ENCODE measurements at regions not wholly inside any gene's neighbourhood (a gene's known extent, or its start where the extent isn't known, plus 50 kb on each side); places are given as distances from the start of the nearest gene placed in this dataset.

DNA sequence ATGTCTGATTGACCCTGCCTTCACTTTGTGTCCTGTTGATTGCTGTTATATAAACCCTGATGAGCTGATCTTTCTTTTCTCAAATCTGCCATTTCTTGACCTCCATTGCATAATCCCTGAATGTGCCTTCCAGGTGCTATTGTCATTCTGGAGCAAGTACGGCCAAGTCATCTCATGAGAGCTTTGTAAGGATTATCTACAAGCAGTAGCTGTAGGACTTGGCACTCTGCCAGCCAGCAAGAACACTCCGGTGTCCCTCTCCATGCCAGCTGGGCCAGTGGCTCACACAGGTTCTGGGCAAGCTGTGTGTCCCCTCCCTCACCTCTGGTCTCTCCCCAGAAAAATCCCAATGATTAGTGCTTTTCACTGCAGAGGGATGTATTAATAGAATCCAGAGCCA lies 348.1 kb downstream of the FOXO1 start:
- no peak for DNase-seq

DNA sequence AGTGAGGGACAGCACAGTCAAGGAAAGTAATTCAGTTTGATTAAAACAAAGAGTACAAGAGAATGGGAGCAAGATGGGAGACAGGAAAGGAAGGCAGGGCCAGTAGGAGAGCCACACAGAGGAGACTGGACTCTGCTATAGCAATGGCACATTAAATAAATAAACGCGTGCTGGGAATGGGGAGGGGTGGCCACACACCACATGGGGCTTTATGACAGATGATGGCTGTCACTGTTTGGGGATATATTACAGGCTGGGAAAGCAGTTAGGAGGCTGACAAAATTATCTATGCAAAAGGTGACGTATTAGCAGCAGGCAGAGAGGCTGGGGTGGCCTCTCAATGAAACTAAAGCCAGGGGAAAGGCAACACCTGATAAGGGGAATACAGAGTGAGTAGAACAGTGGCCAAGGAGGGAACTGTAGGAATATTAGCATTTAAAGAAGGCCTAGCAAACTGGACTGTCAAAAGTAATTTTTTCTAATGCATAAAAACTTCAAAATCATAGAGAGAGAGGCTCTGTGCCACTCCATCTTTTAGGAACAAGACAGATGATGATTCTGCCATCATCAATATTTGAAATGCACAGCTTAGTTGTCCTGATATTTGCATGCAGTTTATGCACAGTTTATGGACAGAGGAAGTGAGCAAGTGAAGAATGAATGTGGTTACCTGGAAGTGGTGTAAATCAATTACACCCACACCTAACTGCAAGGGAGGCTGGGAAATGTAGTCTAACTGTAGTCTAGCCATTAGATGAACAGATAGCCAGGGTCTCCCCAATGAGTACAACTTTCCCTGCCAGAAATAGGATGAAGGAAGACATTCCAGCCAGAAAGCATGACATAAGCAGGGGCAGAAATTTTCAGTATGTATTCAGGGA lies 346.5 kb downstream of the FOXO1 start:
- no peak for DNase-seq

DNA sequence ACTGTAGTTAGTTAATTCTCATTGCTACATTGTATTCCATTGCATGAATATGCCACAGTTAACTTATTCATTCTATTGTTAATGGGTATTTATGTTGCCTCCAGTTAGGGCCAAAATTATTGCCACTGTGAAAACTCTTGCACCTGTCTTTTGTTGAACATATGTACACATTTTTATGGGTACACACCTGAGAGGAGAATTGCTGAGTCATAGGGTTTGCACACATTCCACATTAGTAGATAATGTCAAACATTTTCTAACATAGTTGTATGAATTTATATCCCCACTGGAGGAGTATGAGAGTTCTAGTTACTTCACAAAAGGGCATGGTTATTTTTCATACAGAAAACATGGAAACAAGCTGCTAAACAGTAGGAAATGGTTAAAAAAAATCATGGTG lies 338.4 kb downstream of the FOXO1 start:
- no peak for DNase-seq

DNA sequence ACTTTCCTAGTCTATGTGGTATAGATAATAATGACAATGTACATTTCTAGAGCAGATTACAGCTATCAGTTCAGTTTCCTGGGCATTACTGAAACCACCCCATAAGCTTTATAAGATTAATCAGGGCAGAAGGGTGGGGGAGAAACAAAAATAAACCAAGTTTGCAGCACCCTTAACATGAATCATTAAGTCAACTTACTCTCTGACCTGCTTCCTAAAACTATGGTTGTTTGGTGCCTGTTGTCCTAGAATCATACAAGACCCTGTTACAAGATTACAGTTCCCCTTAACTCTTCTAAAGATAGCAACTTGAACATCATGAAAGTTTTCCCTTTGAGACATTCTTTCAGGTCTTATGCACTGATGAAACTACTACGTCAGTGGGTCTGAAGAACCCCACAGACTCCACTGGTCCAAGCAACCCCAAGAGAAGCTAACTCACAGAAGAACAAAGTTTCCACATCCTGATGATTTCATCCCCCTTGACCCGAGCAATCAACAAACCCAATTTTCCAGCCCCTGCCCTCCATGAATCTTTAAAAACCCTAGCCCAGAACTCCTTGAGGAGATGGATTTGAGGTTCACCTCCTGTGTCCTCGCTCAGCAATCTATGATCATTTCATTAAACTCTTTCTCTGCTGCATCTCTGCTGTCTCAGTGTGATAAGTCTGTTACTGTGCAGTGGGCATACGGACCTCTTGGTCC lies 336.5 kb downstream of the FOXO1 start:
- no peak for DNase-seq

DNA sequence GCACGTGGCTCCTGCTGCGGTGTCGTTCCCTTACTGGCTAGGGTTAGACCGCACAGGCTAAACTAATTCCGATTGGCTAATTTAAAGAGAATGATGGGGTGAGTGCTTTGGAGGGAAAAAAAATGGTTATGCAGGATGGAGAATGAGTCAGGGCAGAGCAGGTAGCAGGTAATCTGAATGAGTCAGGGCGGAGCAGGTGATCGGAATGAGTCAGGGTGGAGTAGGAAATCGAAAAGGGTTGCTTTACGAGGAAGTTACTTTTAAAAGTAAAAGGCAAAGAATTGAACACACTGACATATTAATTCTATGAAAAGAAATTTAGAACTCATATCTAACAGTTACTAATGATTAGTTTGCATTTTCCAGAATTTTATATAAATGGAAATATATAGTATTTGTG lies 335.5 kb downstream of the FOXO1 start:
- no peak for DNase-seq

DNA sequence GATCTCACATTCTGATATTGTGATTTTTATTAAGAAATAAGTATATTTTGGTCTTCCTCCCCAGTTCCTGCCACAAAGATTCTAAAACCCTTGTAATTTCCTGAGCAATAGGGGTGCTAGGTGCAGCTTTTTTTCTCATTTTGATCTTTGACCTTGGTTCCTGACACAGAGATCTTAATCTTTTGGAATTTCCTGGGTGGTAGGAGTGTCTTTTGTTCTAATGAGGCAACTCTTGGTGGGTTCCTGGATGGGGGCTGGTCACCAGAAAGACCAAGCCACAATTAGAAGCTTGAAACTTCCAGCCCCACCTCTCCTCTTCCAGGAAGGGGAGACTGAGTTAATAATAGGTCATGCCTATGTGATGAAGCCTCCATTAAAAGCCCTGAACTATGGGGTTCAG lies 334.6 kb downstream of the FOXO1 start:
- no peak for DNase-seq

DNA sequence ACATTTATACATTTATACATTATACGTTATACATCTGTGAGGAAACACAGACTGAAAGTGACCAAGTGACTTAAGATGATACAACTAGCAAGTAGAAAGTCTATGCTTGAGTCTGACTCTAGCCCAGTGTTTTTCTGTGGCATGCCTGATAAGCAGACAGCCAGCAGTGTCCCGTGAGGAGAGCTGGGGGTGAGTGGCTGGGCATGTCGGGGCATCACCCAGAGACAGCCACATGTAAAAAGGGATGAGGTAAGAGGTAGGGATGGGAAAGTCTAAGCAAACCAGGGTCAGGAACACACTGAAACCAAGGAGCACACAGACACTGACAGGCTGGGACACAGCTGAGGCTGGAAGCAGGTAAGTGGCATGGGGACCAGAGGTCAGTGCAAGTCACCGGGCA lies 333.2 kb downstream of the FOXO1 start:
- DNase-seq: no peak

DNA sequence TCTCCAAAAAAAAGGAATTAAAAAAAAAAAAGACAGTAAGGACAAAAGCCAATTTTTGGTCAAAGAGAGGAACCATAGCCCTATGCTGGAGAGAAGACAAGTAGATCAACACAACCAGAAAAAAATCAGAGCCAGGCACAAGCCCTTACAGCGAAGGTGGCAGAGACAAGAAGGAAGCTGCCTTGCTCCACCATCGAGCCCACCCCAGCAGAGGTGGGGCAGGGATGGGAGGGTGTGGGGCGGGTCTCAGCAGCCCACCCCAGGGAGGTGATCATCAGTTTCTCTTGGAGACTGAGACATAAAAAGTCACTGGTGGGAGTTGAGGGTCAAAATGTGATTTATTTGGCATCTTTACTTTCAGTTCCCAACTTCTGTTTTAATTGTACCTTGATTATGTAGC lies 332.4 kb downstream of the FOXO1 start:
- DNase-seq: no peak

DNA sequence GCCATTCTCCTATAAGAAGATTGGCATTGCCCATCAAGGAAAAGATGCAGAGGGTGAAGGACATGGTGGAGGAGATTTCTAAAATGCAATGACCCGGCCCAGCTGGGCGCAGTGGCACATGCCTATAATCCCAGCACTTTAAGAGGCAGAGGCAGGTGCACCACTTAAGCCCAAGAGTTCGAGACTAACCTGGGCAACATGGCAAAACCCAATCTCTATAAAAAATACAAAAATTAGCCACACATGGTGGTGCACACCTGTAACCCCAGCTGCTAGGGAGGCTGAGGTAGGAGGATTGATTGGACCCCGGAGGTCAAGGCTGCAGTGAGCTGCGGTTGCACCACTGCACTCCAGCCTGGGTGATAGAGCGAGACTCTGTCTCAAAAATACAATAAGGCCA lies 331.8 kb downstream of the FOXO1 start:
- no peak for DNase-seq

DNA sequence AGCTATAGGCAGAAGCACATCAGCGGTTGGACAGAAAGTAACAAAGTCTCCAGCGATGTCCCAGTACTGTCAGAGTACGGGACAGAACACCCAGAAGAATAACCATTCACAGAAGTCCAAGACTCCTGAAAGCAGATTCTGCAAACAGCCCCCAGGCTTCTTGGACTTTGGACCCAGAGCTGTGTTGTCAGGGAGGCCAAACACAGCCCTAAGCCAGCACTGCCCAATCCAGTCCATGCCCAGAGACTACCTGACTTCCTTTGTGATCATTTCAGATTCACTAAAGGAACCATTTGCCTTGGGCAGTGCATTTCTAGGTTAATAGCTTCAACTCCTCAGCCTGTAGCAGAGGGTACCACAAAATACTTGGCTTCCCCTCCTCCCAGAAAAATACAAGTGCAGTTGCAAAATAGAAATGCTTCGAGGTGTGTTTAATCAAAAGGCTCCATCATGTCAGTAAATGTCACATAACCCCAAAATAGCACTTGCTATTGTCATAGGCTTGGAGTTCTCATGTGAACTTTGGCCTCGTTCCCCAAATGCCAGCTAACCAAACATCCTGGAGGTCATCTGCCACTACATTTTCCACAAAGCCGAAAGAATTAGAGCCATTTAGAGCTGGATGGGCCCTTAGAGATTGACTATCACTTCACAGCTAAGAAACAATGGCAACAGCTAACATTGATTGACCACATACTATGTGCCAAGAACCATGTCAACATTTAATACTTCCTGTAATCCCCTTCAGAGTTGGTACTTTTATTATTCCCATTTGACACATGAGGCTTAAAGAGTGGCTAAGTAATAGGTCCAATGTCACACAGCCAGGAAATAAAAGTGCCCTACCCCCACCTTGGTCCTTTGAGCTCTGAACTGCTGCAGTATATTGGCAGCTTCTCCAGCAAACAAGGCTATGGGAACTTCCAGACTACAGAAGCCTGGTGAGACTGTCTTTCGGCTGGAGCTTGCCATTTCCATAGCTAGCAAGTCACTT lies 329.9 kb downstream of the FOXO1 start:
- no peak for DNase-seq

DNA sequence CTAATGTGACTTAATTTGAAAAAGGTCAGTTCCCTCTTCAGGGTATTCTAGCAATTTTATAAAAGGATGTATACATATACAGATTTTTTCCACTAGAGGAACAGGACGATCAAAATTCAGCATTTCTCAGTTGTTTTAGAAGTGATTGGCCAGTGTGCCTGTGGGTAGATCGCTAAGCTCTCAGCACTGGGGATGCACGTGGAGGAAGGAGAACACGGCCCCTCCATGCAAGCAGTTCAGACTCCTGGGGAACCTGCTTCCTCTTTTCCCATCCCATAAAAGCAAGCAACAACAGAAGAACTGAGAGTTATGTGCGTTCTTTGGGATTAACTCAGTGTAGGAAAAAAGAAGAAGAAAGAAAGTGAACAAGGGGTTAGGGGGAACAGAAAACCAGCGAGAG lies 328.8 kb downstream of the FOXO1 start:
- DNase-seq: no peak

DNA sequence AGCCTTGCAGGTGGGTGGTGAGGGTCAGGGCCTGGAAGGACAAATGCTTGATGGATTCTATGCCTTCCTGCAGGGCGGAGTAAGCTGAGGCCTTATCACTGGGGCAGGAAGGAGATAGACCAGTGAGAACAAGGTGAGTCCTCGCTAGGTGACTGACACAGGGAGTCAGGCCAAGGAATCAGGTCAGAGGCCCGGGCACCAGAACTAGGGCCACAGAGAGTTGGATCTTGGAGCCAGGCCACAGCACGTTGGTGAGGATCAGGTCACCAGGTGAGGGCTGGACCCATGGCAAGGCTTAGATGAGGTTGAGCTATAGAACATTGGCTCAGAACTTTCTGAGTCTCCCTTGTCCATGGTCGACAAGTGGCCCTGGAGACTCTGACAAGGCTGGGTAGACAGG lies 328.2 kb downstream of the FOXO1 start:
- no peak for DNase-seq

DNA sequence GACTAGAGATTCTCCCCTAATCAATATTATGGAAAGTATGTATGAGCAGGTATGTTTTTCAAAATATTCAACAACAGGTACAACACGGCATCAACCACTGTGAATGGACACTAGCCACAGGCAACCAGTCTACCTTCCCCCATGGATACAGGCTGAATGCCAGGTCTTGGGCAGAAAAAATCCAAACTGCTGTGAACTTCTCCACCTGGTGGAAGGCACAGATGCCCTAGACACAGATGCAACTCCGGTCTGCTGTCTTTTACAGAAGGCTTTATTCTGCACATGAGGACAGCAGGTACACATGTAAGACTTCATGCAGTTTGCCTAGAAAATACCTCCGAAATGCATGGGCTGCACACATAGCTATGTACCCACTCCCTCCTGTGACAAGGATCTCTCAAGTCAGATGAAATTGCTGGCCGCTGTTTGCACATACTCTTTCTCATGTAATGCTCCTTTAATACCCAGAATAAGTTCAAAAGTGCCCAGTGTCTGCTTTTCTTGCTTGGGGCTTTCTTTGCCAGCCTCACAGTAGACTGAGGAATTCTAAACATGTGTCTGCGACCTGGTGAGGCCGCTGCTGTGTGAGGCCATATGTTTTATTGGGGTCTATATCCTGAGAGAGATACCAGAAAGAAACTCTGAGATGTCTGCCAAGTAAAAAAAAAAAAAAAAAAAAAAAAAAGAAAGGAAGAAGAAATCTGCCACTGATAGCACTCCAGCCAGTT lies 325.9 kb downstream of the FOXO1 start:
- no peak for DNase-seq

DNA sequence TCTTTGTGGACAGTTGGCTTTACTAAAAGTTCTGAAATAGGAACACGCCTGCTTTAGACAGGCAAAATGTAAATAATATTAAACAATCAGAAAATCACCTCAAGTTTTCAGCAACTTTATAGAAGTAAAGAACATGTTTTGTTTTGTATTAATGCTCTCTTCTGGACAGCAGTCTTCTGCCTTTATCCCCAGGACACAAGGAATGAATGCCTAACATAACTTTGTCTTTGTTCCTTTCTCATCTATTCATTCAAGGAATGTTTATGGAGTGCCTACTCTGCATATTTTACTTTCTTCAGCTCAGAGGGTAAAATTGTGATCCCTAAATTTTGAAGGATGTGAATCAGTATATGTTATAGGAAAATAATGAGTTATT lies 325.4 kb downstream of the FOXO1 start:
- DNase-seq: no peak

DNA sequence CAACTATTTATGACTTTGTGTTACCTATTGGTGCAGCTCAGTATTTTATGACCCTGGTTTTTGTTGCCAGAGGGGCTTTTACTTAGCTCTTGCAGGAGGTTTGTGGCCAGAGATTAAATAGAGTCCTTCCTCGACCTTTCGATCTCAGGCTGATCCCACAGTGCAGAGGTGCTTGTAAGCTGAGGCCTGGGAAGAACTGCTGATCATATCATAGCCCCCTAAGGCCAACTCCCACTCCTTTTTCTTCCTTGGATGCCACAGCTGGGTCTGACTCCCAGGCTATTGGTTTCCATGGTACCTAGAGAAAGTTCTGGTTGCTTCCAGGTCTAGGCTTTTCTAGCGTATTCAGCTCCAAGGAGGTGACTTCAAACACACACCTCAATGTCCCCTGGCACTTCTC lies 324.9 kb downstream of the FOXO1 start:
- no peak for DNase-seq

DNA sequence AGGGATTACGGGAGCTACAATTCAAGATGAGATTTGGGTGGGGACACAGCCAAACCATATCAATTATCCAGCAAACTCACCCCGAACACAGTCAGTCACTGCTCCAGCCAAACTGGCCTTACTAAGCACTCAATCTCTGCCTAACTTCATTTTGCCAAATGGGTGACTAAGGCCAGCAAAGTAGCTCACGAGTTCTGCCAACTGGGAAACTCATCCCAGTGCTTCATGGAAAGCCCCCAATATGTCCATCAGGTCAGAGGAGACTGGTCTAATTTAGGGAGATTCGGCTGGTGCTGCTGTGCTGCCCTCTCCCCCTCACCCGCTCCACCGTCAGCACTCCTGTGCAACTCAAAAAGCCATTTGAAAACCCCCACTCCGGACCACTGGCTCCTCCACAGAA lies 324.0 kb downstream of the FOXO1 start:
- DNase-seq: no peak

DNA sequence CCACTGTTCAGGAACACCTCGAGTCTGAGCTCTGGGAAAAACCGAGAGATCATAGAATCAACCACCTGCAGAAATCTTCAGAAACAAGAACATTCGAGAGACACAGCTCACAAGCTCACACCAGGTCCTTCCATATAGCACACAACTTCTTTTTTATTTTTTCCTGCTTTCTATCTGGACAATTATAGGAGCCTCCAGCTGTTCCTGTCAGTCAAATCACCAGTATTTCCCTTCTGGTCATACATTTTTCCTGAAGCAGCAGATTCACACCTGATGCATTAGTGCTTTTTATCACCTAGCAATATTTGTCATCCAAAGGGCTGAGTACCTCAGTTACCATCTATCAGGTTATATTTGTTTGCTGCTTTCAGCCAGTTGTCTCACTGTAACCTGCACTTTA lies 323.5 kb downstream of the FOXO1 start:
- DNase-seq: no peak

DNA sequence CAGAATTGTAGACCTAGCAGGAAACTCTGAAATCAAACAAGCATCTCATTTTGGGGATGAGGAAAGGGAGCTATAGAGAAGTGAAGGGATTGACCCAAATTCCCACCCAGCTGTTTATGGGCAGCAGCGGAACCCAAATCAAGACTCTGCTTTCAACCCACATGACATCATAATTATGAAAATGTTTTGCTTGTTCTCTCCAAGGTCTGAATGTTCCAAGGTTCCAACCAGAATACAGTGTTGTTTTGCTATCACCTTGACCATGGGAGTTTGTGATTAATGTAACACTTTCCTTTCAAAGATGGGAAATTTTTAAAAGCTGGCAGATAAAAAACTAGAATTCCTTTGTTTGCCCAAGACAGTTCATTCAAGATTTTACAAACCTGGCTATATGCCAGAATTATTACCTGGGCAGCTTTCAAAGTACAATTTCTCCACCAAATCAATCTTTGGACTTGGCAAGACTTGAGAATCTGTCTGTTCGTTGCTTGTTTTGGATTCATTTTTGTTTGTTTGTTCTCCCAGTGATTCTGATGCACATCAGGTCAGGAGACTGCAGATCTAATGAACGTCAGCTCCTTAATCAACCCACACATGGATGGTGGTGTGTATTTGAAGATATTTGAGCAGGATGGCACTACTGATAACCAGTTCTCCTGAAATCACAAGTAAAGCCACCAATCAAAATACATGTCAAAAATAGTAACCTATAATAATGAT lies 322.7 kb downstream of the FOXO1 start:
- no peak for DNase-seq

DNA sequence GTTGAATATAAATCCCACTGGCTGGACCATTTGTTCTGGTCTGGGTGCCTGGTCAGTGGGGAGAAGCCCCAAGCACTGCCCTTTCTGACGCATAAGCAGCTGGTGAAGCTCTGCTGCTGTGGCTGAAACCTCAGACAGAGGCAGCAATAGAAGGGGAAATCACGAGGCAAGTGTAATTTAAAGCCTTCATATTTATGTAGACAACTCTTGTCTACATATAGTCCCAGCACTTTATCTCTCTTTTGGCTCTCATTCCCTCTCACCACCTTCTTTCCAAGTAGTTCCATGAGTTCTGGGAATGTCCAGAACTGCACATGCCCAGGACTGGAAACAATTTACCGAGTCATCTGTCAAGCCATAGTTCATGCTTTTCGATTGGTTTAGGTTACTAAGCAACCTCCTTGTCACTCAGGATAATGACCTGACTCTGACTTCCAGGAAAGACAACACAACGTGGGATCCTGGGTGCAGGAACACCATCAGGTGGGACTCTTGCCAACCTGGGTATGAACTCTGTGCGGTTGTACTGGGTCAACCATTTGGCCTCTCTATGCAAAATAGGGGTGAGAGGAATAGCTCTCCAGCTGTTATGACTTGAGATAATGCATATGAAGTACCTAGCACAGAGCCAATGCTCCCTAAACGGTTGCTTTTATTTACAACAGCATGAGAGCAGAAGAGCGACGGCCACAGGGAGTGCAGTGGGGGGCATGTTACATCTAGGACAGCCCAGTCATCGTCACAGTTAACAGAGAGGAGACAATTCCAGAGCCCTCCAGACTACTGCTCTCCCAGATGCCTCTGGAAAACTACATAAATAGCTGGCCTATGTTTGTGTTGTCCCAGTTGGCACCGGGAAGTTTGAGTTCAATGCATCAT lies 321.9 kb downstream of the FOXO1 start:
- DNase-seq: no peak

DNA sequence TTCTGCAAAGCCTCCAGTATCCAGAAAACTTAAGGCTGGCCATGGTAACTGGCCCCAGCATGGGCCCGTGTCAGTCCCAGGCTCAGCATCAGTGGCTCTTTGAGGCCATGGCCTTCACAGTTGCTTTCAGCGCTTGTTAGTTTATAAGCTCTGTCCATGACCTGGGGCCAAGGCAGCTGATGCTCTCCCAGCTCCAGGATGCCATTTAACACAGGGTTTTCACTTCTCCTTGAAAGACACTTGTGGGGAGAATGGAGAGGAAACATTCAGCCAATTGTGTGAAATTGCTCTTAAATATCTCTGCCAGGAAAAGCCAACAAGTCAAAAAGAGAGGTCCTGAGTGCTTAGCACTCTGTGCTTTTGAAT lies 321.3 kb downstream of the FOXO1 start:
- DNase-seq: no peak
